RWPE1 (cell line): ENCODE measurements at regions not wholly inside any gene's neighbourhood (a gene's known extent, or its start where the extent isn't known, plus 50 kb on each side); places are given as distances from the start of the nearest gene placed in this dataset.

ENCODE experiments used
- CTCF ChIA-PET: fragments of 350-600 bp; sonication (Branson Sonifier 250); formaldehyde crosslinking; extraction: SDS; loops from one replicate; lab custom pipeline; 2021; lab: Yijun Ruan, JAX
- POLR2A ChIA-PET: fragments of 400-600 bp; formaldehyde crosslinking; extraction: SDS; loops from one replicate; lab custom pipeline; 2020; ENCODE audit warnings: antibody characterized with exemption; ENCODE audit not compliant: low non-redundant PET; lab: Yijun Ruan, JAX
- DNase-seq: peaks from one replicate; pipeline ENCODE4 v3.0.0; 2012; ENCODE audit warnings: low spot score
- H3K27ac ChIP-seq: fragments of 450-650 bp; 2 replicates; pipeline ENCODE4 v1.5.1; 2017
- CTCF ChIP-seq: fragments of 450-650 bp; conservative IDR thresholded peaks from 2 replicates; pipeline ENCODE4 v1.5.1; 2017; ENCODE audit warnings: low read depth, mild to moderate bottlenecking

GRCh38 chr20:6558341-6558740 lies 209.1 kb upstream of the BMP2 start:
- ChIA-PET CTCF (no interaction called here), POLR2A (no interaction called here)
- no peak for TF ChIP-seq CTCF
- H3K27ac ChIP-seq = no peak overlapping the region
- DNase-seq = no peak

GRCh38 chr20:6533761-6534479 lies 233.6 kb upstream of the BMP2 start:
- no peak for TF ChIP-seq CTCF
- DNase-seq = no peak
- no peak overlapping the region for H3K27ac ChIP-seq
- ChIA-PET POLR2A (interaction anchor here (0.6 kb wide), 1 partner anchor 25 kb away, joined by 3 read pairs; no protein-coding TSS in a partner anchor), CTCF (interaction anchor here (0.6 kb wide), 1 partner anchor 12 kb away, joined by 3 read pairs; no protein-coding TSS in a partner anchor)

GRCh38 chr20:6533351-6533750 lies 234.1 kb upstream of the BMP2 start:
- DNase-seq = no peak
- POLR2A ChIA-PET = interaction anchor here (0.6 kb wide), 1 partner anchor 24 kb away, joined by 3 read pairs; no protein-coding TSS in a partner anchor
- CTCF ChIA-PET = interaction anchor here (0.6 kb wide), 1 partner anchor 11 kb away, joined by 3 read pairs; no protein-coding TSS in a partner anchor
- no peak overlapping the region for H3K27ac ChIP-seq
- no peak for TF ChIP-seq CTCF

GRCh38 chr20:6530779-6531315 lies 236.6 kb upstream of the BMP2 start:
- no peak for DNase-seq
- ChIA-PET CTCF (no interaction called here), POLR2A (no interaction called here)
- no peak for TF ChIP-seq CTCF
- no peak overlapping the region for H3K27ac ChIP-seq

GRCh38 chr20:6530254-6530653 lies 237.2 kb upstream of the BMP2 start:
- no peak for DNase-seq
- ChIA-PET CTCF (no interaction called here), POLR2A (no interaction called here)
- no peak overlapping the region for H3K27ac ChIP-seq
- TF ChIP-seq CTCF = no peak

GRCh38 chr20:6525447-6526303 lies 241.8 kb upstream of the BMP2 start:
- no peak overlapping the region for H3K27ac ChIP-seq
- POLR2A ChIA-PET = no interaction called here
- CTCF ChIA-PET = interaction anchor here (0.6 kb wide), 1 partner anchor 997 kb away, joined by 4 read pairs; no protein-coding TSS in a partner anchor
- no peak for TF ChIP-seq CTCF
- no peak for DNase-seq
